ENCODE measurements at regions not wholly inside any gene's neighbourhood (a gene's known extent, or its start where the extent isn't known, plus 50 kb on each side); places are given as distances from the start of the nearest gene placed in this dataset.

DNA sequence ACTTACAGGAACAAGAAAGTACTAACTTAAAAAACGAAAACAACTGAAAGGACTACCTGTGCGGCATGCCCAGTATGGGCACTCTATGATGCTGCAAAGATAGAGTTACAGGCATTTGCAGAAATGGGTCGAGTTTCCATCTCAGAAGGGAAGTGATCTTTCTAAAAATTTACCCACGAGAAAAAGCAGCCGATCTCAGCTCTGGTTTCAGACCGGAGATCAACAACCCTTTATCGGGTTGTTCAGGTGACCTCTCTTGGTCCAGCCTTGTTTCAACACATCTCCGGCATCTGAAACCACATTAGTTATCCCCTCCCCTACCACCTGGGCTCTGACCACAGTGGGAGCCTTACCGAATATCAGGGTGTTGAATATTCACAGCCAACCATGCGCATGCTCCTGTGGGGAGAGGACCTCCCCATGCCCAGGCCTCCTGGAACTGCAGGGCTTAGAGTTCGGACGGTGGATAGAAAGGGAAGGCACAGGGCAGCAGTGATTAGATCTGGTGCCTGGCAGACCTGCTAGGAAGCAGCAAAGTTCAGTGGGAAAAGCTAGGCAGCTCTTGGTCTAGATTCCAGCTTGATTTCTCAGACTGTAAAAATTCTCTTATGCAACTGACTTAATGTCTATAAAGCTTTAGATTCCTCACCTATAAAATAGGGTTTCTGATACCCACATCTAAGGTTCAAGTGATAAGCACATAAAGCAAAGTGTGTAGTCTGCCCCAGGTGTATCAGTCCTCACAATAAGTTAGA is 906.0 kb downstream of the VRK1 start:
- TF ChIP-seq, protein P1, sequence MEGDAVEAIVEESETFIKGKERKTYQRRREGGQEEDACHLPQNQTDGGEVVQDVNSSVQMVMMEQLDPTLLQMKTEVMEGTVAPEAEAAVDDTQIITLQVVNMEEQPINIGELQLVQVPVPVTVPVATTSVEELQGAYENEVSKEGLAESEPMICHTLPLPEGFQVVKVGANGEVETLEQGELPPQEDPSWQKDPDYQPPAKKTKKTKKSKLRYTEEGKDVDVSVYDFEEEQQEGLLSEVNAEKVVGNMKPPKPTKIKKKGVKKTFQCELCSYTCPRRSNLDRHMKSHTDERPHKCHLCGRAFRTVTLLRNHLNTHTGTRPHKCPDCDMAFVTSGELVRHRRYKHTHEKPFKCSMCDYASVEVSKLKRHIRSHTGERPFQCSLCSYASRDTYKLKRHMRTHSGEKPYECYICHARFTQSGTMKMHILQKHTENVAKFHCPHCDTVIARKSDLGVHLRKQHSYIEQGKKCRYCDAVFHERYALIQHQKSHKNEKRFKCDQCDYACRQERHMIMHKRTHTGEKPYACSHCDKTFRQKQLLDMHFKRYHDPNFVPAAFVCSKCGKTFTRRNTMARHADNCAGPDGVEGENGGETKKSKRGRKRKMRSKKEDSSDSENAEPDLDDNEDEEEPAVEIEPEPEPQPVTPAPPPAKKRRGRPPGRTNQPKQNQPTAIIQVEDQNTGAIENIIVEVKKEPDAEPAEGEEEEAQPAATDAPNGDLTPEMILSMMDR (conservative IDR thresholded peaks at IDR 0.05) = no peak
- no peak for TF ChIP-seq ZFX (IDR thresholded peaks at IDR 0.05)
